Liver (tissue), 8 donors: ENCODE measurements at regions not wholly inside any gene's neighbourhood (a gene's known extent, or its start where the extent isn't known, plus 50 kb on each side); places are given as distances from the start of the nearest gene placed in this dataset.

ENCODE experiments used
- DNase-seq: peaks from one replicate; pipeline ENCODE4 v3.0.0-alpha.2; 2017; ENCODE audit warnings: low spot score
- H3K27ac ChIP-seq, 2 donors: one replicate each; pipeline ENCODE4 v1.7.0; 2013; ENCODE audit warnings: inconsistent platforms in 2 of 2, low read length in 2 of 2, control low read depth in 1 of 2, low read depth in 1 of 2, mild to moderate bottlenecking in 1 of 2
- H3K27me3 ChIP-seq, 4 donors: one replicate each; pipeline versions ENCODE4 v1.6.1 to v1.7.0; 2013; ENCODE audit warnings: low read length in 3 of 4, inconsistent platforms in 1 of 4, mild to moderate bottlenecking in 1 of 4, moderate library complexity in 1 of 4; ENCODE audit not compliant: control insufficient read depth in 4 of 4, insufficient read depth in 4 of 4
- H3K36me3 ChIP-seq, 4 donors: one replicate each; pipeline versions ENCODE4 v1.6.1 to v1.7.0; 2013; ENCODE audit warnings: low read length in 3 of 4, mild to moderate bottlenecking in 3 of 4, low read depth in 1 of 4, moderate library complexity in 1 of 4; ENCODE audit not compliant: control insufficient read depth in 4 of 4, insufficient read depth in 3 of 4
- H3K4me1 ChIP-seq, 4 donors: one replicate each; pipeline versions ENCODE4 v1.6.1 to v1.7.0; 2013; ENCODE audit warnings: low read length in 3 of 4, mild to moderate bottlenecking in 3 of 4, moderate library complexity in 1 of 4; ENCODE audit not compliant: control insufficient read depth in 4 of 4, insufficient read depth in 4 of 4
- H3K4me3 ChIP-seq, 3 donors: one replicate each; pipeline versions ENCODE4 v1.6.1 to v1.7.0; 2013; ENCODE audit warnings: low read length in 3 of 3, control low read depth in 1 of 3, low read depth in 1 of 3, mild to moderate bottlenecking in 1 of 3
- H3K9ac ChIP-seq, 2 donors: one replicate each; pipeline ENCODE4 v1.7.0; 2013; ENCODE audit warnings: low read length in 2 of 2, mild to moderate bottlenecking in 2 of 2, moderate library complexity in 2 of 2, control low read depth in 1 of 2, low read depth in 1 of 2
- H3K9me3 ChIP-seq, 4 donors: one replicate each; pipeline versions ENCODE4 v1.6.1 to v1.7.0; 2013; ENCODE audit warnings: low read length in 3 of 4; ENCODE audit not compliant: control insufficient read depth in 4 of 4
- FOXA1 ChIP-seq: IDR thresholded peaks from 2 replicates; pipeline ENCODE4 v1.6.1; 2016; ENCODE audit warnings: antibody characterized with exemption
- FOXA2 ChIP-seq: IDR thresholded peaks from 2 replicates; pipeline ENCODE4 v1.6.1; 2016; ENCODE audit warnings: antibody characterized with exemption
- GABPA ChIP-seq, 2 donors: IDR thresholded peaks in 1 of 2; conservative IDR thresholded peaks in 1 of 2; 2 replicates each; pipeline ENCODE4 v1.6.1; 2016; ENCODE audit warnings: antibody characterized with exemption in 2 of 2, mild to moderate bottlenecking in 1 of 2, moderate library complexity in 1 of 2
- HNF4G ChIP-seq: IDR thresholded peaks from 2 replicates; pipeline ENCODE4 v1.6.1; 2016; ENCODE audit warnings: antibody characterized with exemption
- JUND ChIP-seq, 2 donors: IDR thresholded peaks; 2 replicates each; pipeline ENCODE4 v1.6.1; 2016; ENCODE audit warnings: antibody characterized with exemption in 2 of 2
- NR2F2 ChIP-seq: IDR thresholded peaks from 2 replicates; pipeline ENCODE4 v1.6.1; 2016; ENCODE audit warnings: antibody characterized with exemption
- RAD21 ChIP-seq, 2 donors: IDR thresholded peaks; 2 replicates each; pipeline ENCODE4 v1.6.1; 2016; ENCODE audit warnings: antibody characterized with exemption in 2 of 2, mild to moderate bottlenecking in 2 of 2
- RXRA ChIP-seq, 2 donors: IDR thresholded peaks; 2 replicates each; pipeline ENCODE4 v1.6.1; 2017 to 2018; ENCODE audit warnings: antibody characterized with exemption in 2 of 2, mild to moderate bottlenecking in 1 of 2
- TAF1 ChIP-seq: conservative IDR thresholded peaks from 2 replicates; pipeline ENCODE4 v1.6.1; 2016; ENCODE audit warnings: antibody characterized with exemption, mild to moderate bottlenecking
- YY1 ChIP-seq: IDR thresholded peaks from 2 replicates; pipeline ENCODE4 v1.6.1; 2016; ENCODE audit warnings: antibody characterized with exemption, mild to moderate bottlenecking
- WGBS: extraction: QIAGEN DNeasy Blood & Tissue Kit; methylation state at CpG from one replicate; pipeline ENCODE4 v1.1.7; 2013; 5-methylcytosine and 5-hydroxymethylcytosine counted together
- TF ChIP-seq, protein P1 (sequence below): IDR thresholded peaks from 2 replicates; pipeline ENCODE4 v1.6.1; 2016; ENCODE audit warnings: antibody characterized with exemption
- TF ChIP-seq, protein P2 (sequence below): fragments of 150-350 bp; IDR thresholded peaks from 2 replicates; pipeline ENCODE4 v1.5.1; 2017; ENCODE audit warnings: improper control_type of control experiment, low read depth, low read length; ENCODE audit not compliant: missing input control
- TF ChIP-seq, protein P3 (sequence below): IDR thresholded peaks from 2 replicates; pipeline ENCODE4 v1.6.1; 2016; ENCODE audit warnings: antibody characterized with exemption, mild to moderate bottlenecking
- donor health status: healthy.
- donor health status: healthy.
- donor health status: healthy.
- donor health status: healthy.
- donor health status: healthy.

DNA sequence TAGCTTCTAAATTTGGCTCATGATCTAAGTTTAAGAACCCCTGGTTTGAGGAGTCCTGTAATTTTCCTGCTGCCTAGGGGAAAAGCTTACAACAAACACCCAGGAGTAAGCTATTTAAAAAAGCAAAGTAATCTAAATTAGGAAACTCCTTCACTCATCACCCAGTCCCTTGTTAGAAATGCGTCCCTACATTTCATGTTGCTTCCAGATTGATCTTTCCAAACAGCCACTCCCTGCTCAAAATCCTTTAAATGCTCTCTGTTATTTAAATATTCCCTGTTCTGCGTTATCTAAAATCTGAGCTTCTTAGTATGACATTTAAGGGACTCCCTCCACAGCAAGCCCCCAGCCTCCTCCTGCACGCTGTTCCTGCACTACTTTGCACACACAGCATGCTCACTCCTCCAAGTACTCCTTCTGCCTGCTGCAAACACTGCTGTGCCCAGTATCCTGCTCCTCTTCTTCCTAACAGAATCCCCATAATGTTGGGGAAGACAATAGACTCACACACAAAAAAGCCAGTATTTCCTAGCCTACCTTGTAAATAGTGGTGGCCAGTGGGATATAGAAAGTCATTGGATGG is 123.3 kb upstream of the RASEF start:
- Histone ChIP-seq H3K9me3 (no peaks in the 10 kb centered on the region), H3K27ac (no peak overlapping the region), H3K9ac (no peak overlapping the region), H3K27me3 (no peaks in the 10 kb centered on the region), H3K36me3 (no peaks in the 10 kb centered on the region), H3K4me3 (no peak overlapping the region), H3K4me1 (peaks cover 0 to 8% (median 5%) of the 10 kb centered on the region in 4 donors)
- DNase-seq: no peak
- TF ChIP-seq YY1: no peak
- TF ChIP-seq TAF1: no peak
- TF ChIP-seq GABPA (IDR thresholded peaks at IDR 0.05 in 1 of 2, conservative IDR thresholded peaks at IDR 0.05 in 1 of 2): no peak
- TF ChIP-seq RXRA (IDR thresholded peaks at IDR 0.05): no peak
- TF ChIP-seq RAD21 (IDR thresholded peaks at IDR 0.05): no peak
- TF ChIP-seq, protein P1, sequence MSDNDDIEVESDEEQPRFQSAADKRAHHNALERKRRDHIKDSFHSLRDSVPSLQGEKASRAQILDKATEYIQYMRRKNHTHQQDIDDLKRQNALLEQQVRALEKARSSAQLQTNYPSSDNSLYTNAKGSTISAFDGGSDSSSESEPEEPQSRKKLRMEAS: no peak
- TF ChIP-seq, protein P2, sequence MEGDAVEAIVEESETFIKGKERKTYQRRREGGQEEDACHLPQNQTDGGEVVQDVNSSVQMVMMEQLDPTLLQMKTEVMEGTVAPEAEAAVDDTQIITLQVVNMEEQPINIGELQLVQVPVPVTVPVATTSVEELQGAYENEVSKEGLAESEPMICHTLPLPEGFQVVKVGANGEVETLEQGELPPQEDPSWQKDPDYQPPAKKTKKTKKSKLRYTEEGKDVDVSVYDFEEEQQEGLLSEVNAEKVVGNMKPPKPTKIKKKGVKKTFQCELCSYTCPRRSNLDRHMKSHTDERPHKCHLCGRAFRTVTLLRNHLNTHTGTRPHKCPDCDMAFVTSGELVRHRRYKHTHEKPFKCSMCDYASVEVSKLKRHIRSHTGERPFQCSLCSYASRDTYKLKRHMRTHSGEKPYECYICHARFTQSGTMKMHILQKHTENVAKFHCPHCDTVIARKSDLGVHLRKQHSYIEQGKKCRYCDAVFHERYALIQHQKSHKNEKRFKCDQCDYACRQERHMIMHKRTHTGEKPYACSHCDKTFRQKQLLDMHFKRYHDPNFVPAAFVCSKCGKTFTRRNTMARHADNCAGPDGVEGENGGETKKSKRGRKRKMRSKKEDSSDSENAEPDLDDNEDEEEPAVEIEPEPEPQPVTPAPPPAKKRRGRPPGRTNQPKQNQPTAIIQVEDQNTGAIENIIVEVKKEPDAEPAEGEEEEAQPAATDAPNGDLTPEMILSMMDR: no peak
- TF ChIP-seq NR2F2: no peak
- TF ChIP-seq, protein P3, sequence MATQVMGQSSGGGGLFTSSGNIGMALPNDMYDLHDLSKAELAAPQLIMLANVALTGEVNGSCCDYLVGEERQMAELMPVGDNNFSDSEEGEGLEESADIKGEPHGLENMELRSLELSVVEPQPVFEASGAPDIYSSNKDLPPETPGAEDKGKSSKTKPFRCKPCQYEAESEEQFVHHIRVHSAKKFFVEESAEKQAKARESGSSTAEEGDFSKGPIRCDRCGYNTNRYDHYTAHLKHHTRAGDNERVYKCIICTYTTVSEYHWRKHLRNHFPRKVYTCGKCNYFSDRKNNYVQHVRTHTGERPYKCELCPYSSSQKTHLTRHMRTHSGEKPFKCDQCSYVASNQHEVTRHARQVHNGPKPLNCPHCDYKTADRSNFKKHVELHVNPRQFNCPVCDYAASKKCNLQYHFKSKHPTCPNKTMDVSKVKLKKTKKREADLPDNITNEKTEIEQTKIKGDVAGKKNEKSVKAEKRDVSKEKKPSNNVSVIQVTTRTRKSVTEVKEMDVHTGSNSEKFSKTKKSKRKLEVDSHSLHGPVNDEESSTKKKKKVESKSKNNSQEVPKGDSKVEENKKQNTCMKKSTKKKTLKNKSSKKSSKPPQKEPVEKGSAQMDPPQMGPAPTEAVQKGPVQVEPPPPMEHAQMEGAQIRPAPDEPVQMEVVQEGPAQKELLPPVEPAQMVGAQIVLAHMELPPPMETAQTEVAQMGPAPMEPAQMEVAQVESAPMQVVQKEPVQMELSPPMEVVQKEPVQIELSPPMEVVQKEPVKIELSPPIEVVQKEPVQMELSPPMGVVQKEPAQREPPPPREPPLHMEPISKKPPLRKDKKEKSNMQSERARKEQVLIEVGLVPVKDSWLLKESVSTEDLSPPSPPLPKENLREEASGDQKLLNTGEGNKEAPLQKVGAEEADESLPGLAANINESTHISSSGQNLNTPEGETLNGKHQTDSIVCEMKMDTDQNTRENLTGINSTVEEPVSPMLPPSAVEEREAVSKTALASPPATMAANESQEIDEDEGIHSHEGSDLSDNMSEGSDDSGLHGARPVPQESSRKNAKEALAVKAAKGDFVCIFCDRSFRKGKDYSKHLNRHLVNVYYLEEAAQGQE: no peak
- no peak for TF ChIP-seq FOXA1
- TF ChIP-seq JUND (IDR thresholded peaks at IDR 0.05): no peak
- TF ChIP-seq HNF4G: no peak
- TF ChIP-seq FOXA2: no peak
- WGBS: 75% methylated on average over 3 of the region's 3 CpGs

DNA sequence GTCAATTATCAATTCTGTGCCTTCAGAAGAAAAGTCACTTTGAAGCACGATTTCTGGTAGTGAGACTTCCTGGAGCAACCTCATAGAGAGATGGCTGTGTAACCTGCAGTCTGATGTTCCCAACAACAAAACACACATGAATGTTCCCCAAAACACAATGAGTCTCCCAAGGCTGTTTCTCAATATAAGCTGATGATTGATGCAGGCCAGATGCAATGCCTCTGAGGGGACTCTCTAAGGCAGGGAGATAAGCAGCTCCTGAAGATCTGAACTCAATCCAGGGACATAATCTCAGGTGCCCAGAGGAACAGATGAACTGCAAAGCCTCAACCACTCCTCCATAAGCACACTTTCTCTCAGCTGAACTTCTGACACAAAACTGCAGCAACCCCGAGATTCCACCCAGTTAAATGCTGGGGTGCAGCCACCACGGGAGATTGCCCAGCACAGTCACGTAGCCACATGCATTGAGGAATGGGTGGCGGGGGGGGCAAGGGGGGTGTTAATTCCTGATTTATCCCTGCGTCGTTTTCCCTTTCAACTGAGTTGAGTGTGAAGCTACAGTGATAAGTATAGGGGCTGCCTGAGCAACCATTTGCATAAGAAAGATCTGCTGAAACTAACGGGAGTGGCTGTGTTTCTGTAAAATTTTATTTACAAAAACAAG is 122.7 kb upstream of the RASEF start:
- DNase-seq: no peak
- Histone ChIP-seq H3K4me1 (peaks cover 0 to 8% (median 5%) of the 10 kb centered on the region in 4 donors), H3K36me3 (no peaks in the 10 kb centered on the region), H3K4me3 (no peak overlapping the region), H3K9me3 (no peaks in the 10 kb centered on the region), H3K9ac (no peak overlapping the region), H3K27me3 (no peaks in the 10 kb centered on the region), H3K27ac (no peak overlapping the region)
- 54% methylated on average over 8 of the region's 8 CpGs for WGBS
- no peak for TF ChIP-seq JUND (IDR thresholded peaks at IDR 0.05)
- TF ChIP-seq, protein P2: no peak
